ENCODE measurements at regions not wholly inside any gene's neighbourhood (a gene's known extent, or its start where the extent isn't known, plus 50 kb on each side); places are given as distances from the start of the nearest gene placed in this dataset.

- no peak for DNase-seq (ENCODE audit: low spot score)
- Histone ChIP-seq H3K4me1 (ENCODE audit: control insufficient read depth in 4 of 4, insufficient read depth in 4 of 4, low read length in 3 of 4) (no peaks in the 10 kb centered on the region), H3K9me3 (ENCODE audit: control insufficient read depth in 4 of 4, low read length in 3 of 4) (no peaks in the 10 kb centered on the region), H3K9ac (ENCODE audit: low read depth in 1 of 2, low read length in 2 of 2) (no peak overlapping the region), H3K27me3 (ENCODE audit: control insufficient read depth in 4 of 4, insufficient read depth in 4 of 4, low read length in 3 of 4) (peaks cover 0 to 3% (median 0%) of the 10 kb centered on the region in 4 donors), H3K27ac (ENCODE audit: low read depth in 1 of 2, low read length in 2 of 2) (no peak overlapping the region), H3K36me3 (ENCODE audit: control insufficient read depth in 4 of 4, insufficient read depth in 3 of 4, low read depth in 1 of 4, low read length in 3 of 4) (no peaks in the 10 kb centered on the region), H3K4me3 (ENCODE audit: low read depth in 1 of 3, low read length in 3 of 3) (no peak overlapping the region)
- WGBS = 80% methylated on average over 2 of the region's 2 CpGs
- no peak for TF ChIP-seq NR2F2 (IDR thresholded peaks at IDR 0.05)
- TF ChIP-seq TAF1 (conservative IDR thresholded peaks at IDR 0.05) = no peak
- TF ChIP-seq YY1 (IDR thresholded peaks at IDR 0.05) = no peak
These were observed 572.3 kb downstream of the PCDH11X start for GRCh38 chrX:92351511-92351910.

All from liver (tissue), 7 donors.